G401.6 (cell line): ENCODE measurements at regions not wholly inside any gene's neighbourhood (a gene's known extent, or its start where the extent isn't known, plus 50 kb on each side); places are given as distances from the start of the nearest gene placed in this dataset.

Experiments
- FAIRE-seq: peaks from 2 replicates; lab custom pipeline; 2012; peaks lifted over from hg19 to GRCh38; lab: Jason Lieb, UNC

DNA sequence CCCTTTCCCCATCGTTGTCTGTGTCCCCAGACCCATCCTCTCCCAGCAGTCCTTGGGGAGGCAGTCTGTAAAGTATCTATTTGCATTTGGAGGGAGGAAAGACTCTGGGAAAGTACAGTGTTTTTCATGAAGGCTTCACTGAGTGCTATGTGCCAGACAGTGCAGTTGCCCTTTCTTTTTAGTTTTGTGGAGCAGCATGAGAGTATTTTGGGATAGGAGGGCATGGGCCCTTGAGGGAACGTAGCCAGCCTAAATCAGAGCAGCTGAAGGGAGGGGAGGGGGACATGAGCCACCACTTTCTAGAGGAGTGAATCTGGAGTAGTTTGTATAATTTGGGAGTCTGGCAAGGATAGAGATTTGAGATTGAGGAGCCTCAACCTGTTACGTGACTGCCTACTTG, 404.0 kb upstream of the KAZN start:
- FAIRE-seq: no peak

DNA sequence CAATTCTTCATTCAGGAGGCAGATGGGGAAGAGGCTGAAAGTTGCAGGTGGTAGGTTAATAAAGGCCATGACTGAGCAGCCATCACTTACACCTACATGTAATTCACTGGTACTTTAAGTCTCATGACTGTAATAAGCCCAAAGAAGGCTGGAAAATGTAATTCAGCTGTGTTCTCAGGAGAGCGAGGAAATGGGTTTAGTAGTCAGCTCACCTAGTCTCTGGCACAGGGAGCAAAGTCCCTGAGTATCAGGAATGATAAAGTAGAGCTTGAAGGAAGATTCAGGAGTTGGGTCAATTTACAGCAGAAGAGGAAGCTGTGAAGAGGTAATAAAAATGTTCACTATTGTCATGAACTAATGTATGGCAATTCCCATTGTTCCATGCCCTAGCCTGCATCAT, 393.4 kb upstream of the KAZN start:
- FAIRE-seq: no peak

DNA sequence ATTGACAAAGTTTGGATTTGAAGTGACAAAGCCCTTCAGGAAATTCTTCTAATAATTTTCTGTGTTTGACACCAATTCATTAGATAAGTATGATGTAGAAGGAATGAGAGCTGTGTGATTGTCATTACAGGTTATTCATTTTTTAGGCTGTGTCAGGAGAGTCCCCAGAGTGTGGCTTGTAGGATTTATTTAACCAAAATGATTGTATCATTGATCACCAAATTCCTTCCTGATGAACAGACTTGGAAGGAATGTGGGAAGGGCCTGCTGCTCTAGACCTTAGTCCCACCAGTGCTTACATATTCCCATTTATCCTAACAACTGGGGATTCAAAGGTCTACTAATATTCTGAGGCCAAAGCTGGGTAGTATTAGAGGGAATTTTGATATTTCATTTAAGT, 383.3 kb upstream of the KAZN start:
- FAIRE-seq: no peak

DNA sequence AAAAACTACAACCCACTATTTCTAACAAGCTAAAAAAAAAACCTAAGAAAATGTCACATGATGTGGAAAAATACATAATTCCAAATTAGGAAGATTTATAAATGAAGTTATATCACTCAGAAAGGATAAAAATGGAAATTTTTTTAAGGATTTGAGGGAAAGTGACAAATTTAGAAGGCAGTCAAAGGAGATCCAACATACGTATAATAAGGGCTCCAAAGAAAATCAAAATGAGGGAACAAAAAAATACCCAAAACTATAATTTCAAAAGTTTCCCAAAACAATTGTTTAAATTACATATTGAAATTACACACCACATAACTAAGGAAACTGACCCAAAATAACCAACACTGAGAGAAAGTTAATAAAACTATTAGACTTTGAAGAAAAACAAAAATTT, 381.1 kb upstream of the KAZN start:
- no peak for FAIRE-seq

DNA sequence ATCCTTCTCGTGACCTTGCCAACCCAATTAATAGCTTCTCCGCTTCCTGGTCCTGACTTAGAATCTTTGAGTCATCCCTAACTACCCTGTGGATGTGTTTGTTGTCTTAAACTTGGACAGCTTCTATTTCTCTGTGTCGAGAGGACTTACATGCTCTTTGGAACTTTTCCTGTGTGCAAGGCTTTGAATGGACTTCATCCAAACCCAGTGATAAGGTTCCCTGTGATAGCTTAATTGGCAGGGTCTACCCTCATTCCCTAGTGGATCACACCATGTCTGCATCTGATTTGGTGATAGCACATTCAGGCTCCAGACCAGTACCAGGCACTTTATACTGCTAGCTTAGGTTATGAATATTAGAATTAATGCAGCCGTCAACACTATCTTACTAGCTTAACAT, 378.2 kb upstream of the KAZN start:
- no peak for FAIRE-seq

DNA sequence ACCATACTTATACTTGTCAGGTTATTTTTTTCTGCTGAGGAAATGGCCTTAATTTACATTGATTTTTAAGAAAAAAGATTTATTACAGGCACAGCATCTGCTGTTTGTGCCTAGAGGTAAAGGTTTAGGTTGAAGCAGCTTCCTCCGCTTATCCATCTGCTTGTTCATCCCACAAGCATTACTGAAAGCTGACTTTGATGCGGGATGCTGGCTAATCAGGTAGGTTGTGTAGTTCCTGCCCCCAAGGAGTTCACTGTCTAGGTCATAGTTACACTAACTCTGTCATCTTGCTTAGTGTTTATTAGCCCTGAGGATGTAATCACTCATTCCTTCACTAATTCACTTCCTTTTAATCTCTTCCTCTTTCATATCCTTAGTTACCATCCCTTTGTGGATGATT, 377.7 kb upstream of the KAZN start:
- no peak for FAIRE-seq

DNA sequence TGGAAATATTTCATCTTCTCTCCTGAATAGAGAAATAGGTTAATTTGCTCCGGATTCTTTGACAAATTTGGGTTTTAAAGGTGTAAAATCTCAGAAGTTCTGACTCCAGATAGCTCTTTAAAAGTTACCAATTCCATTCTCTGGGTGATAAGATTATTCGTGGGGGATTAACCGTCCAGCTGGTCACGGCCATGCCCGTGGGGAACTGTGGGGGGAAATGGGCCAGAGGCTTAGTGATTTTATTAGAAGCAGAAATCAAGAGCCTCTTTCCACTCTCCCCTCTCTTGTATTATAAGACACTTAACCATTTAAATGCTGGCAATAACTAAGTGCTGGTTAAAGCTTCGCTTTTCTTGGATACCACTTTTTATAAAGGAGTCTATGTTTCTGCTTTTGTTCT, 376.4 kb upstream of the KAZN start:
- FAIRE-seq: no peak

DNA sequence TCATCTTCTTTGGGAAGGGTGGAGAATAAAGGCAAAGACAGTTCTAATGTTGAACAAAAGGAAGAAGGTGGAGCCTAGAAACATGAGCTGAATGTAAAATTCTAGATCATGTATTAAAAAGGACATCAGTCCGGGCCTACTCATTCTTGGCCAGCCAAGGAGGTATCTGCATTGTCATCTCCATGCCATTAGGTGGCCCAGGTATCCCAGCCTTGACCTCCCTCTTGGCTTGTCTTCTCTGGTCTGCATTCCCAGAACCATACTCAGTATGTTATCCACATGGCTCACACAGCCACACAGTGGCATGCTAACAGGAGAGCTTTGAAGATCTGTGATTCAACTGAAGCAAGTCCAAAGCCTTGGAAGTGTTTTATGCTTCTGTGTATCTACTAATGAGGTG, 369.8 kb upstream of the KAZN start:
- FAIRE-seq: no peak

DNA sequence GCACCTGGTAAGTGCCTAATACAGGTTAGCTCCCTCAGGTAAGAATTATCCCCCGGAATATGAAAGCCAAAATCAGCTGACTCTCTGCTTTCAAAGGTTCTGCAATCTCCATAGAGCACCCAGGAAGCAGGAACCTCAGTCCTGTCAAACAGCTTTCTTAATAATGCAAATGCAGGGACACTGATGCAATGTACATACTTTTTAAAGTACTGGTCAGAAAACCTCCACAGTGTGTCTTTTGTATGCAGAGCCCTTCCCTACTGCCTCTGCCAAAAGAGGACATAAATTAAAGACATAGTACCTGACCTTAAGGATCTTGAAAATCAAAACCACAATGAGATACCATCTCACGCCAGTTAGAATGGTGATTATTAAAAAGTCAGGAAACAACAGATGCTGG, 365.0 kb upstream of the KAZN start:
- no peak for FAIRE-seq

DNA sequence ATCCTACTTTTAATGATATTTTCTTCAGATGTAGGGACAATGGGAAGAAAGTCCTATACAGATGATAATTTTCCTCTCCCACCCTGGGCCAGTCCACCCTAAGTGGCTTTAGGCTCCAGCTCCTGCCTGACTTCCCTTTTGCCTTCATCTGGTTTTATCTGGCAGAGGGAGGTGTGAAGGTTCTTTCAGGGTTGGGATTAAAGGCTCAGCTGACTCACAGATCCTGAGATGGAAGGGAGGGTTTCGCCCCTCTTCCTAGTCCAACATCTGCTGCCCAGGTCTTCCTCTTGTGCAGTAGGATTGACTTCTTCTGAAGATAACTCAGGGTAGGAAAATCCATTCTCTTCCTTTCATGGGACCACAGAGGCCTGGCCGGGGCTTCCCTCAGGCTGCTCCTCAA, 362.4 kb upstream of the KAZN start:
- no peak for FAIRE-seq

DNA sequence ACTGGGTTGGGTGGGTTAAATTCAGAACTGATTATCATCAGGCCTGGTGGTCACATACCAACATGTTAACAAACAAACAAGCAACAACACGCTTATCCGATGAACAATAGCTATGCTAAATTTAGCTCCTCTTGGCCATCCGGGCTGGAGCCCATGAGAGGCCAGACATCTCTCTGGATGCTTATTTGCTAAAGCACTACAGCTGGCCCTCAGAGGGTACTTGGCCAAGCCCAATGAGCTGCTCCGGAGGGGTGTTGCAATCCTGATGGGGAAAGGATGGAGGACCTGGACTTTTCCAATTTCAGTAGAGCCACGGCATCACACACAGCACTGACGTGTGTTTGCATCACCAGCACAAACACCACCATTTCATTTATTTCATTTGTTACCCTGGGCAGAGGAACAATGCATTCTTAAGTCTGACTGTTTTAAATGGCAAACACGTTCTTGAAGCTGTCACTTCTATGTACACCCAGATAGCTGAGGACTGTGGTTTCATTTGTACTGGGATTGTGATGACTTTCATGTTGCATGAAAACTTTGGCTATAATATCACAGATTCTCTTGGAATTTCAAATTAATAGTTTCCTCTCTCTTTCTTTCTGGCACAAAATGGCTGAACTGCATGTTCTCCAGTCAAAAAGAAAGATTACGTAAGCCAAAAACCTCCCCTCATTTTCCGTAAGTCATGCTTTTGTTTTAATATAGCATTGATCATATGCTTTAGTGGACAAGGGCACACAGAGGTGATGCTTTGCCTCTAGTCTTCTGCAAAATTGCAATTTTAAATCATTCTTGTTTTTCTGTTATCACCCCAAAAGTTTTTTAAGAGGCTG, 359.8 kb upstream of the KAZN start:
- FAIRE-seq: no peak

DNA sequence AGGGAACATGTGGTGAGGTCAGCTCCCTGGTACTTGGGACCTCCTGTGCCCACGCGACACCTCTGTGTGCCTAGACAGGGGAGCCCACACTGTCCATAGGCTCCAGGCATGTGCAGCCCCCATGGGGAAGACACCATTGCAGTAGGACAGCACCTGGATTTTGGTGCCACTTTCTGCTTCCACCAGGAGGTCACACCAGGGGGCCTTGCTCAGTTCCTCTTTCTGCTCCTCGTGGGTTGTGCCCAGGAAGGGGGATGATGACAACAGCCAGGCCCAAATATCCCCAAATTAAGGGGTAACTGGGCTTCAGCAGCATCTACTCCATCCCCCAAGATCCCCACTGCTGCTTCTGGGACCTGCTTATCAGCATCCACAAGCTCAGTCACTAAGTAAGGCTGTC, 358.2 kb upstream of the KAZN start:
- FAIRE-seq: no peak

DNA sequence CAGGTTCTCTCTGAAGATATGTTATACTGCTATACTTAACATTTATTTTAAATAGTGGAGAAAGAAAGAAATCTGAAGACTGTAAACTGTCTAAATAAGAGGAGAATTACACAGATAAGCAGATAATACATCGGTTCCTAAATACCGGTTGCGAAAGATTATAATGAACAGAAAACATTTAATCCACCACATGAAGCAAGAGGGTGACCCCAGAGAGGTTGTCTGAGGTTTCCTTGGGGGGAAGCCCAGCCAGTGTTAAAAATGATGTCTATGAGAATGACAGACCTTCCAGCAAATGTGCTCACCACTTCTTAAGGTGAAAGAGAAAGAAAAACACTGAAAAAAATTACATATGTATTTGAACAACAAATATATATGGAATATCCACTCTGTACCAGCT, 356.4 kb upstream of the KAZN start:
- FAIRE-seq: no peak

DNA sequence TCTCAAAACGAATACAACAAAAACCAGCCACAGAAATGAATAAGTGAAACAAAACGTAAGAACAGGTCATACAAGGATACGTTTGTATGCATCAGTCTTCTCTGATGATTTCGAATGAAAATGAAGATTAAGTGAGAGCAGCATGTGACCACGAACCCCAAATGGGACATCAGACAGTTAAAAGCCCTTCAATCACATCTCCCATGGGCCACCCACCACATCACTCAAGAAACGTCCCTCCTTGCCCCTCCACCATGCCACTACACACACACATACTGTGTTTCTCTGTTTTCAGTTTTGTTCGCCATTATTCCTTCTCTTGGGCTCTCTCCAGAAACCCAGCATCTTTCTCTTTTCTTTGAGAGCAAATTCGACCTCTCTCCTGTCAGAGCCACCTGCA, 355.6 kb upstream of the KAZN start:
- FAIRE-seq: no peak

DNA sequence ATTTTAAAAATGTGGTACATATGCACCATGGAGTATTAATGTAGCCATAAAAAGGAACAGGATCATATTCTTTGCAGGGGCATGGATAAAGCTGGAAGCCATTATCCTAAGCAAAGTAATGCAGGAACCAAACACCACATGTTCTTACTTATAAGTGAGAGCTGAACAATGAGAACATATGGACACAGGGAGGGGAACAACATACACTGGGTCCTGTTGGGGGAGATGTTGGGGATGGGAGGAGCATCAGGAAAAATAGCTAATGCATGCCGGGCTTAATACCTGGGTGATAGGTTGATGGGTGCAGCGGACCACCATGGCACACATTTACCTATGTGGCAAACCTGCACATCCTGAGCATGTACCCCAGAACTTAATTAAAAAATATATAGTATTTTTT, 352.5 kb upstream of the KAZN start:
- FAIRE-seq: no peak

DNA sequence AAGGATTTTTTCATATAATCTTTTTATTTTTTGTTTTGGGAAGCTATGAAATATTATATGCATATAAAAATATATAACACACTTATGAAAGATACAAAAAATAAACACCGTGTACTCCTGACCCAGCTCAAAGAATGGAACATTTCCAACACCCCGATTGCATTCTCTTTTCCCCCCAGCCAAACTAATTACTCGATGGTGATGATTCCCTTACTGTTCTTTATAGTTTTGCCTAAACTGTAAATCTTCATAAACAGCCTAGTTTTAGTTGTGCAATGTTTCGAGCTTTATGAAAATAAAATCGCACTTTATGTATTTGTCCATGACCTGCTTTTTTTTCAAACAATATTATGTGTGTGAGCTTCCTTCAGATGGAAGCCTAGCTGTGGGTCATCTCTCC, 352.0 kb upstream of the KAZN start:
- no peak for FAIRE-seq

DNA sequence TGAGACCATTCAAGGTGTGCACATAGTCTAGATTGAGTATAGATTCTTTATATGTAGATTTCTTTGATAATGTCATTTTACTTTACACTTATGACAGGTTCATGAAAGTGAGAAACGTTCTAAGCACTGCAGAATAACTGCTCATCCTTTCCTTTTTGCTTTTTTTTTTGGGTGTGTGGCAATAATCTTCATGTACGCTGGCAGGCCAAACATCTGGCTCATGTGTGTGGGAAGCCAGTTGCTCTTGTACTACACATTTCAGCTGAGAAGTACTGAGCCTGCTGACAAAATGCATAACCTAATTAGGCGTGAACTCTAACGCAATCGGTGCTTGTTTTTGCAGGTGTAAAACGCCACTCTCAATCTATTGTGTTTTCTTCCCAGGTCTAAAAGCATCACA, 350.8 kb upstream of the KAZN start:
- FAIRE-seq: no peak

DNA sequence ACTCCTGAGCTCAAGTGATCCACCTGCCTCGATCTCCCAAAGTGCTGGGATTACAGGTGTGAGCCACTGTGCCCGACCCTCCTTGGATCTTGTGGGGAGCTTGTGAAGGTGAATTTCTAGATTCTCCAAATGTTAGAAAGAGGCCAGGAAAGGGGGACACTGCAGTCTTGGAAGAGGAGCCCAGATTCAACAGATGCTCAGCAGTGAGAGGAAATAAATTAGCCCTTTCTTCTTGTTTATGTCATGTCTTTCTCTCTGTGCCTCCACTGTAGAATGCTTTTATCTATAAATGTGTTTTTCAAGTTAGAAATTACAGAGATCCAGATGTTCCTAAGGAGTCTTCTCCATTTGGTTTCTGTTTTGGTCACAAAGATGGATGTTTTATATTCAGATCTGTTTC, 346.6 kb upstream of the KAZN start:
- FAIRE-seq: no peak

DNA sequence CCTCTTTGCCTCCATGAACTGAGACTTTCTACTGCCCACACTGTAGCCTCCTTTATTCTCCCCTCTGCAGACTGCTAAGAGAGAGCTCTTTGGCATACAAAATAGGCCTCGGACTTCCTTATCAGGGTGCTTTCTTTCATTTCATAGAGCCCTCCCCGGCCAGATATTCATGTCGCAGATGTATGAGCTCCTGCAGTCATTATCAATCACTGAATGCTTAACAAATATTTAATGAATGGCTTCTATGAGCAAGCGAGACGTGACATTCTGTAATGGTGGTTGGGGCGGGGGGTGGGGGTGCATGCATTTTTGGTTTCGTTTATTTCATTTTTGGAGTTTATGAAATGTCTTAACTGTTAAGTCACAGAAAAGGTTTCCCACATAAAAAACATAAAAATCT, 344.8 kb upstream of the KAZN start:
- FAIRE-seq: no peak

DNA sequence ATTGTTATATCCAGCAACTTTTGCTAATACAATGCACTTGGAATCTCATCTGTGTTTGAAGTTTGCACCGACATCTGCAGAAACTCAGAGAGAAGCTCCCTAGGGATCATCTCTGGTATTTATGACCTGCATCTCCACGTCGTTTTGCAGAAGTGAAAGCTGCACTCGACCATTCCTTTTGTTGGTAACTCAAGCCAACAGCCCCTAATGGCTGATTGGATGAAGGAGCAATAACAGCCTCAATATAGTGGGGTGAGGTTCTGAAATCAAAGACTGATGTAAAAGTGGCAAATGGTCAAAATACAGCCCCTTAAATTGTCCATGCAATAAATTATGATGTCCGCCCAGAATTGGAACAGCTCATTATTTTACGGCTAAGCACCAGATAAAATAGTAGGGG, 344.2 kb upstream of the KAZN start:
- no peak for FAIRE-seq

DNA sequence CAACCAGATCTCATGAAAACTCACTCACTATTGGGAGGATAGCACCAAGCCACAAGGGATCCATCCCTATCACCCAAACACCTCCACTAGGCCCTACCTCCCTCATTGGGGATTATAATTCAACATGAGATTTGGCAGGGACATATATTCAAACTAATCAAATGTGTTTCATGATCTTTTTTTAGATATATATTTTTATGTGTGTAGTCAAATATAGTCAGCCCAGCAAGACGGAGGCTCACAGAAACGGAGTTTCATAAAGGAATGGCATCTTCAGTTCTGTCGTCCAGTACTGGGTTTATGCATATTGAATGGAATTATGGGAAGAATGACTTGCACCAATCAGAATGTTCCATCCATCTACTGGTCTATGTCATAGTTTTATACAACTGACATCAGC, 343.3 kb upstream of the KAZN start:
- no peak for FAIRE-seq

DNA sequence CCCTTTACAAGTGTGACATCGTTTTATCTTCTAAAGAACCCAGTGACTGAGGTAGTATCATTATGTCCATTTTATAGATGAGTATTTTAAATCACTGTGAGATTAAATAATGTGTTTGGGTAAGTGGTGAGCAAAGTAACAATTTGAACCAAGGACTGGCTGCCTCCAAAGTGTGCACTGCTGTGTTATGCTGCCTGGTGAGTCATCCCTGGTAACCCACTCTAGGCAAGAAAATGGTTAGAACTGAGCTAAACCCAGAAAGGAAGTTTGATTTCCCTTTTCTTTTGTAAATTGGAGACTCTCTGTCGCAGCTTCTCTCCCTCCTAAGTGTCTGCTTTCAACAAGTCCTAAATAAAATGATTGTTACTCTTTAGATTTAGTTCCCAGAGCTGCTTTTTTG, 342.8 kb upstream of the KAZN start:
- no peak for FAIRE-seq

DNA sequence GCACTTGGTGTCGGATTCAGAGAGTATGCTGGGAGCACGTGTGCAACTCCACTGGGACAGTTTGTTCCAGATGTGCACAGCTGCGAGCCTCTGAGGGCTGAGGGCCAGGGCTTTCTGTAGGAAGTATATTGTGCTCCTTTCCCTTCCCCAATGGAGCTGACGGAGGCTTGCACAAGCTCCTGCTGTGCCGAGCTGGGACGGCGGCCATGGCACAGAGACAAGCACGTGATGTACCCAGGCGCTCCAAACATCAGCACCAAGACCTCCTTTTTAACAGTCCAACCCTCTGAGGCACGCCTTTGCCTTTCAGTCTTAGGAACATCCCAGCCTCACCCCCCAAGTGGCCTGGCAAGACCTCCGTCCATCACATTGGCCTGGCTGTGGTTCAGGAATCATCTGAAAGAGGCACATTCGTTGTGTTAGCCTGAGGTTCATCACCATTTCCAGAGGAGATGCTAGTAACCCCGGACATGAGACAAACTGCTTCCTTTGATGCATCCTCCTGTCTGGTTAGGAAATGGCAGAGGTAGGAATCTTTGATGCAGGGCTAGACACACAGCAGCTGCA, 339.2 kb upstream of the KAZN start:
- no peak for FAIRE-seq

DNA sequence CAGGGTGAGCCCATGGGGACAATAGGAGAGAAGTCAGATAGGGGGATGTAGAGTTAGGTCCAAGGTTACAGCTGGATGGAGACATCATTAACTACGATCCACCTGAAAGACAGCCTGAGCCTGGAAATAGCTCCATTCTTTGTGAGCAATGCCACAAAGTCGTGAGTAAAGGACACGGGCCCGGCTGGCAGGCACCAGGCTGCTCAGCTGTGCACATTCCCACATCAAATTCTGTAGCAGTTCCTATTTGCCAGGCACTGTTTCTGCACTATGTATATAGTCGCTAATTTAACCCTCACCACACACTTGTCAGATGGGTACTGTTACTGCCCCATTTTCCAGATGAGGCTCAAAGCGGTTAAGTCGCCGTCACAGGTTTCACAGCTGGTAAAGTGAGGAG, 338.0 kb upstream of the KAZN start:
- FAIRE-seq: no peak

DNA sequence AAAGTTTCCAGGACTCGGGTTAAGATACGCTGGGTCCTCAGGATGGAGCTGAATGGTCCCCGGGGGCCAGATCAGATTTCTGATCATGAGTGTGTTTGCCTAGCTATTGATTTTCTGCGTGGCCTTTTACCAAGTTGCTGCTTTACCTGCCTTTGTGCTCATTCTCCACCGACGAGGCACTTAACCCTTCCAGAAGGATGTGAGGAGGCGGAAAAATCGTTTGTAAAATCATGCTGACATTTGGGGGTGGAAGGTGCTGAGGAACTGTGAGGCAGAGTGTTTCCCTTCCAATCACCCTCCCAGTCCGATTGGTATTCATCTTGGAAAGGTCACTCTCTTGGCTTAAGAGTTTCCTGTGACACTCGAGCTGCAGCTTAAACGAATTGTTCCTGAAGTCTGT, 337.1 kb upstream of the KAZN start:
- no peak for FAIRE-seq
